GM12891 (cell line): ENCODE measurements at regions not wholly inside any gene's neighbourhood (a gene's known extent, or its start where the extent isn't known, plus 50 kb on each side); places are given as distances from the start of the nearest gene placed in this dataset.

Source experiments
- DNase-seq: peaks from one replicate; pipeline ENCODE4 v3.0.0; 2011; ENCODE audit warnings: low spot score; ENCODE audit not compliant: insufficient read length
- FAIRE-seq: peaks from 2 replicates; lab custom pipeline; 2011; peaks lifted over from hg19 to GRCh38; lab: Jason Lieb, UNC
- PAX5 ChIP-seq: IDR thresholded peaks from 2 replicates; pipeline ENCODE4 v1.6.1; 2011; ENCODE audit warnings: low read length, moderate library complexity, mild to moderate bottlenecking; ENCODE audit not compliant: insufficient read depth, severe bottlenecking
- POLR2A ChIP-seq: IDR thresholded peaks from 2 replicates; pipeline ENCODE4 v1.6.1; 2011; ENCODE audit warnings: low read depth, low read length, control low read depth
- POLR2AphosphoS5 ChIP-seq: IDR thresholded peaks from 2 replicates; pipeline ENCODE4 v1.6.1; 2011; ENCODE audit warnings: low read depth, low read length, control low read depth
- POU2F2 ChIP-seq: IDR thresholded peaks from 2 replicates; pipeline ENCODE4 v1.6.1; 2011; ENCODE audit warnings: low read depth, mild to moderate bottlenecking, control low read depth, low read length, moderate library complexity
- SPI1 ChIP-seq: IDR thresholded peaks from 2 replicates; pipeline ENCODE4 v1.6.1; 2011; ENCODE audit warnings: low read depth, low read length, control low read depth
- TAF1 ChIP-seq: IDR thresholded peaks from 2 replicates; pipeline ENCODE4 v1.6.1; 2011; ENCODE audit warnings: low read depth, low read length, control low read depth

- no peak for FAIRE-seq
- DNase-seq = no peak
- TF ChIP-seq TAF1 (no peak), POU2F2 (no peak), POLR2A (no peak)
Measured at GRCh38 chr2:118309257-118309945, 221.1 kb downstream of the INSIG2 start.

GRCh38 chr2:118307864-118308263, 219.6 kb downstream of the INSIG2 start:
- no peak for TF ChIP-seq POLR2AphosphoS5
- FAIRE-seq = no peak
- DNase-seq = no peak

- DNase-seq (no peak), FAIRE-seq (no peak)
- no peak for TF ChIP-seq SPI1
- TF ChIP-seq TAF1 = no peak
- no peak for TF ChIP-seq POLR2AphosphoS5
Measured at GRCh38 chr2:118301248-118301647, 213.0 kb downstream of the INSIG2 start.

GRCh38 chr2:118300832-118301231, 212.6 kb downstream of the INSIG2 start:
- FAIRE-seq = no peak
- DNase-seq = no peak
- TF ChIP-seq PAX5 = no peak
- no peak for TF ChIP-seq POU2F2
- no peak for TF ChIP-seq POLR2A
- no peak for TF ChIP-seq SPI1
- no peak for TF ChIP-seq TAF1
- no peak for TF ChIP-seq POLR2AphosphoS5

- DNase-seq = no peak
- TF ChIP-seq PAX5 = no peak
- no peak for FAIRE-seq
Measured at GRCh38 chr2:118296663-118297062, 208.4 kb downstream of the INSIG2 start.

GRCh38 chr2:118295592-118296390, 207.5 kb downstream of the INSIG2 start:
- FAIRE-seq = no peak
- no peak for TF ChIP-seq SPI1
- no peak for TF ChIP-seq TAF1
- no peak for TF ChIP-seq PAX5
- TF ChIP-seq POU2F2 = no peak
- TF ChIP-seq POLR2AphosphoS5 = no peak
- TF ChIP-seq POLR2A = no peak
- DNase-seq = no peak

- TF ChIP-seq TAF1 = no peak
- peak; percentile 92 for TF ChIP-seq SPI1
- DNase-seq (no peak), FAIRE-seq (no peak)
Measured at GRCh38 chr2:118294063-118294462, 205.8 kb downstream of the INSIG2 start.

GRCh38 chr2:118292991-118293390, 204.7 kb downstream of the INSIG2 start:
- FAIRE-seq = no peak

GRCh38 chr2:118291251-118291880, 203.1 kb downstream of the INSIG2 start:
- DNase-seq (no peak), FAIRE-seq (no peak)
- TF ChIP-seq POU2F2 (no peak), SPI1 (no peak), POLR2A (no peak), TAF1 (no peak), POLR2AphosphoS5 (no peak), PAX5 (no peak)

More at GRCh38 chr2:118292991-118293390, 204.7 kb downstream of the INSIG2 start:
- no peak for DNase-seq
- TF ChIP-seq SPI1 (no peak), POLR2A (no peak), PAX5 (no peak), POU2F2 (no peak), TAF1 (no peak), POLR2AphosphoS5 (no peak)

GRCh38 chr2:118290411-118291250, 202.4 kb downstream of the INSIG2 start:
- DNase-seq = no peak
- FAIRE-seq = no peak
- TF ChIP-seq POU2F2 = no peak
- TF ChIP-seq POLR2AphosphoS5 = no peak
- TF ChIP-seq TAF1 = no peak
- TF ChIP-seq POLR2A = no peak
- no peak for TF ChIP-seq SPI1
- TF ChIP-seq PAX5 = no peak
